ENCODE measurements at regions not wholly inside any gene's neighbourhood (a gene's known extent, or its start where the extent isn't known, plus 50 kb on each side); places are given as distances from the start of the nearest gene placed in this dataset.

DNA sequence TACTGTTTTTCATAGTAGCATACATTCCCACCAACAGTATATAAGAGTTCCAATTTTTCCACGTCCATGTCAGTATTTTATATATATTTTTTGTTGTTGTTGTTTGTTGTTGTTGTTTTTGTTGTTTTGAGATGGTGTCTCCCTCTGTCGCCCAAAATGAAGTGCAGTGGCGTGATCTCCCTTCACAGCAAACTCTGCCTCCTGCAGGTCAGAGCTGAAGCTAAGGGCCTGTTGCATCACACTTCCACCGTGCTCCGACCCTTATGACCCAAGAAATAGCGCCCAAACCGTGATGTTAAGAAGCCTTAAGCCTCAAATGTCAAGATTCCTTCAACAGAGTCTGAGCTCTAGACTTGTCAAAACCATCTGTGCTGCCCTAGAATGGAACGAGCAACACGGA, 2032.3 kb downstream of the MRPL39 start:
- no peak for TF ChIP-seq FOXM1 (IDR thresholded peaks at IDR 0.05; ENCODE audit: borderline replicate concordance, low read depth)
- TF ChIP-seq NFIC (IDR thresholded peaks at IDR 0.05): no peak
- TF ChIP-seq TEAD4 (IDR thresholded peaks at IDR 0.05): no peak
- TF ChIP-seq EP300 (IDR thresholded peaks at IDR 0.05; ENCODE audit: borderline replicate concordance): no peak
- no peak for TF ChIP-seq CEBPB (IDR thresholded peaks at IDR 0.05)
- no peak for TF ChIP-seq REST (IDR thresholded peaks at IDR 0.05; ENCODE audit: low read depth)
- no peak for TF ChIP-seq YY1 (IDR thresholded peaks at IDR 0.05; ENCODE audit: low read depth)
- TF ChIP-seq, protein P1, sequence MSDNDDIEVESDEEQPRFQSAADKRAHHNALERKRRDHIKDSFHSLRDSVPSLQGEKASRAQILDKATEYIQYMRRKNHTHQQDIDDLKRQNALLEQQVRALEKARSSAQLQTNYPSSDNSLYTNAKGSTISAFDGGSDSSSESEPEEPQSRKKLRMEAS (IDR thresholded peaks at IDR 0.05): no peak
- TF ChIP-seq, protein P2, sequence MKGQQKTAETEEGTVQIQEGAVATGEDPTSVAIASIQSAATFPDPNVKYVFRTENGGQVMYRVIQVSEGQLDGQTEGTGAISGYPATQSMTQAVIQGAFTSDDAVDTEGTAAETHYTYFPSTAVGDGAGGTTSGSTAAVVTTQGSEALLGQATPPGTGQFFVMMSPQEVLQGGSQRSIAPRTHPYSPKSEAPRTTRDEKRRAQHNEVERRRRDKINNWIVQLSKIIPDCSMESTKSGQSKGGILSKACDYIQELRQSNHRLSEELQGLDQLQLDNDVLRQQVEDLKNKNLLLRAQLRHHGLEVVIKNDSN (IDR thresholded peaks at IDR 0.05): no peak
- TF ChIP-seq EGR1 (IDR thresholded peaks at IDR 0.05): no peak
- TF ChIP-seq TAF1 (IDR thresholded peaks at IDR 0.05; ENCODE audit: low read depth): no peak
- no peak for TF ChIP-seq CREB1 (IDR thresholded peaks at IDR 0.05; ENCODE audit: low read depth)
